Suppressor macrophage treated with lipopolysaccharide for 1 hour (primary cell): ENCODE measurements at regions not wholly inside any gene's neighbourhood (a gene's known extent, or its start where the extent isn't known, plus 50 kb on each side); places are given as distances from the start of the nearest gene placed in this dataset.
A peak's percentile ranks its signal among the peaks of the same experiment; 100 is the strongest.
"Not testable (repeated sequence)": the region's sequence is repeated elsewhere in the genome, so short reads cannot be mapped to it uniquely, and the experiment has no call there.

Experiments used
- DNase-seq, 3 donors: peaks; one replicate each; pipeline ENCODE4 v3.0.0-alpha.2; 2020 to 2022

GRCh38 chr2:166831930-166832329, 56.4 kb upstream of the XIRP2 start:
- DNase-seq: no peak

GRCh38 chr2:166825914-166826313, 62.4 kb upstream of the XIRP2 start:
- no peak for DNase-seq

GRCh38 chr2:166814335-166814734, 73.9 kb upstream of the XIRP2 start:
- DNase-seq: no peak

GRCh38 chr2:166812166-166812891, 76.0 kb upstream of the XIRP2 start:
- no peak for DNase-seq

GRCh38 chr2:166805753-166806152, 82.5 kb upstream of the XIRP2 start:
- no peak for DNase-seq

- DNase-seq: no peak
Measured at GRCh38 chr2:166803373-166804000, 84.8 kb upstream of the XIRP2 start.

GRCh38 chr2:166802475-166802874, 85.8 kb upstream of the XIRP2 start:
- no peak for DNase-seq

GRCh38 chr2:166792808-166793207, 95.5 kb upstream of the XIRP2 start:
- peak; percentile 7 to 35 (median 16) for DNase-seq

- no peak for DNase-seq
Measured at GRCh38 chr2:166786707-166787106, 101.6 kb upstream of the XIRP2 start.

- no peak for DNase-seq
Measured at GRCh38 chr2:166784296-166784946, 103.9 kb upstream of the XIRP2 start.

DNA sequence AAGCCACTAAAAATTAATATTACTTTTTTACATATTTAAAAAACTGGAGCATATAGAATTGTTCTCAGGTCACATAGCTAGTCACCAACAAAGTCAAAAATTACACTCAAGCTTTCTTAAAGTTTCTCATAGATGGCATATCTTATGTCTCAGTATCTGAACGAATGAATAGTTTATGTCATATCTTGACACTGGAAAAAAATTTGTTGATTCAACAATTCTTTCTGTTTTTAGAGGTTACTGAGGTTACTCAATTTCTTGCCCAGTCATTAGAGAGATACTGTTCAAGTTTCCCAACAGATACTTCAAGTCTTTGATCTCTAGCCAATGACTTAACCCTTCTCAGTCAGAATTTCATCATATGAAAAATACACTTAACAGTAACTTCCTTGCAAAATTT, 113.1 kb upstream of the XIRP2 start:
- DNase-seq: no peak

DNA sequence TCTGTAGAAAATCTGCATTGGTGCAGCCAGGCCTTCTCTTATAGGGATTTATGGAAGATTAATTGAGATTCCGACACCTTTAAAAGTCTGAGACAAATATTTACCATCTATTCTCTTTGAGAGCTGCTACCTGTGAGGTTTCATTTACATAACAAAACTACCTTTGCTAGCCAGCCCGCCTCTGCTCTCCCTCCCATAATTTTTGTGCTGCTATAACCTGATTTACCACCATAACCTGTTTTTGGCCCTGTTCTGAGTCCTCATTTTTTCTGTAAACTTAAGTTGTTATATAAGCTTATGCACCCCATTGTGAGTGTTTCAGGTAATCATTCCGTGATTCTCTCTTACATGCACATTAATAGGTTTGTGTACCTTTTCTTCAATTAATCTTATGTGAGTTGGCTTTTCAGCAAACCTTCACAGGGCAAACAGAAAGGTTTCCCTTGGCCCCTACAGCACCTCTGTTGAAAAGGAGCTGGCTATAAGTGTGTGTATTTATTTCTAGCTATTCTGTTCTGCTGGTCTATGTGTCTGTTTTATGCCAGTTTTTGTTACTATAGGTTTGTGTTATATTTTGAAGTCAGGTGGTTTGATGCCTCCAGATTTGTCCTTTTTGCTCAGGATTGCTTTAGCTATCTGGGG, 114.9 kb upstream of the XIRP2 start:
- DNase-seq: no peak

DNA sequence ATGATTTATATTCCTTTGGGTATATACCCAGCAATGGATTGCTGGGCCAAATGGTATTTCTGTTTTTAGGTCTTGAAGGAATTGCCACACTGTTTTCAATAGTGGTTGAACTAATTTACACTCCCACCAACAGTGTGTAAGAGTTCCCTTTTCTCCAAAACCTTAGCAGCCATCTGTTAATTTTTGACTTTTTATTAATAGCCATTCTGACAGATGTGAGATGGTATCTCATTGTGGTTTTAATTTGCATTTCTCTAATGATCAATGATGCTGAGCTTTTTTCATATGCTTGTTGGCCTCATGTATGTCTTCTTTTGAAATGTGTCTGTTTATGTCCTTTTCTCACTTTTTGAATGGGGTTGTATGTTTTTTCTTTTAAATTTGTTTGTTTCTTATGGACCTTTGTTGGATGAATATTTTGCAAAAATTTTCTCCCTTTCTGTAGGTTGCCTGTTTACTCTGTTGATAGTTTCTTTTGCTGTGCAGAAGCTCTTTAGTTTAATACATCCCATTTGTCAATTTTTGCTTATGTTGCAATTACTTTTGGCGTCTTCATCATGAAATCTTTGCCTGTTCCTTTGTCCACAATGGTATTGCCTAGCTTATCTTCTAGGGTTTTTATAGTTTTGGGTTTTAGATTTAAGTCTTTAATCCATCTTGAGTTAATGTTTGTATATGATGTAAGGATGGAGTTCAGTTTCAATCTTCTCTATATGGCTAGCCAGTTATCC, 119.7 kb upstream of the XIRP2 start:
- DNase-seq: no peak

- not testable (repeated sequence) for DNase-seq
Measured at GRCh38 chr2:166766769-166767322, 121.4 kb upstream of the XIRP2 start.

DNA sequence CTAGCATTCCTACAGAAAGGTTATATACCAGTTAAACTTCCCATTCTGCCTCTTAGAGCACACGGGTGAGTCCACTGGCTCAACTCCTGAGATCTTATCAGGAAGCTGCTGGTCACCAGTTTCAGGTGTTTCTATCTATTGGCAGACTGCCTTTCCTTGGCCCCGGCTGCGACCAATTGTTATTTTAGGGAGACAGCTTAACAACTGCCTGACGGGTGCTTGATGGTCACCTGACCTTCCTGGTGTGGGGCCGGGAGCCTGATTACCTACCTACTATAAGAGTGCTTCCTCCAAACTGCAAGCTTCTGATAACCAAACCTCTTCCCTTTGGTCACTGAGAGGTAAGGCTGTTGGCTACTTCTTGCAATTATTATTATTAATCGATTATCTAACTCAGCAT, 122.1 kb upstream of the XIRP2 start:
- DNase-seq: no peak

GRCh38 chr2:166765141-166765540, 123.1 kb upstream of the XIRP2 start:
- no peak for DNase-seq

- no peak for DNase-seq
Measured at GRCh38 chr2:166764702-166765101, 123.6 kb upstream of the XIRP2 start.

- DNase-seq: no peak
Measured at GRCh38 chr2:166764216-166764615, 124.1 kb upstream of the XIRP2 start.

- no peak for DNase-seq
Measured at GRCh38 chr2:166762746-166763145, 125.5 kb upstream of the XIRP2 start.

GRCh38 chr2:166758956-166759355, 129.3 kb upstream of the XIRP2 start:
- no peak for DNase-seq

DNA sequence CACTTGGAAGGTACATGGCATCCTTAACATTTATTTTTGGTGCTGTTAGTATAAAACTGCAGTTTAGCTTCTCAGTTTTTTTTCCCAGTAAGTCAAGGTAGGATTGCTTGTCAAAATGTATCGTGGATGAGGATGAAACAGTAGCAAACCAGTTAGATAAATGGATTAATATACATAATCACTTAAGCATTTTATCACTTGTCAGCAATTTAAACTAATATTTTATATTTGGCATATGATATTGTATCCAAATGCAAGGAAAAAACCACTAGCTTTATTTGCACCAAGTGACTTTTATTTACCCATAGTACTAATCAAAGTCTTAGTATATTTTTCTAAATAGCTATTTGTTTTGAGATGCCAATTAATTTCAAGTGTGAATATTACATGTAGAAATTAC, 137.7 kb upstream of the XIRP2 start:
- DNase-seq: no peak

GRCh38 chr2:166744117-166744516, 144.2 kb upstream of the XIRP2 start:
- not testable (repeated sequence) for DNase-seq

- DNase-seq: peak in 1 of 3 donors; percentile 4
Measured at GRCh38 chr2:166743482-166743881, 144.8 kb upstream of the XIRP2 start.
